WTC11 (cell line): ENCODE measurements at regions not wholly inside any gene's neighbourhood (a gene's known extent, or its start where the extent isn't known, plus 50 kb on each side); places are given as distances from the start of the nearest gene placed in this dataset.

Experiments used
- CTCF ChIP-seq: fragments of 200-600 bp; IDR thresholded peaks from 2 replicates; pipeline ENCODE4 v1.8.0; 2022; ENCODE audit warnings: antibody characterized with exemption
- NR3C1 ChIP-seq: sonication (generic); formaldehyde crosslinking; conservative IDR thresholded peaks from 2 replicates; pipeline ENCODE4 v1.8.1; 2023; ENCODE audit warnings: low read depth, mild to moderate bottlenecking, missing genetic modification reagents
- STAT6 ChIP-seq: sonication (generic); formaldehyde crosslinking; conservative IDR thresholded peaks from 2 replicates; pipeline ENCODE4 v1.8.1; 2023; ENCODE audit warnings: mild to moderate bottlenecking, low read depth, missing genetic modification reagents, moderate library complexity
- TCF7 ChIP-seq: sonication (generic); formaldehyde crosslinking; IDR thresholded peaks from 2 replicates; pipeline ENCODE4 v1.8.0; 2022; ENCODE audit warnings: mild to moderate bottlenecking, low read depth, missing genetic modification reagents, moderate library complexity
- TEAD4 ChIP-seq: sonication (generic); formaldehyde crosslinking; IDR thresholded peaks from 2 replicates; pipeline ENCODE4 v1.8.0; 2022; ENCODE audit warnings: mild to moderate bottlenecking, missing genetic modification reagents
- ZBTB43 ChIP-seq: sonication (generic); formaldehyde crosslinking; IDR thresholded peaks from 2 replicates; pipeline ENCODE4 v1.8.1; 2023; ENCODE audit warnings: mild to moderate bottlenecking, missing genetic modification reagents
- ZNF281 ChIP-seq: sonication (generic); formaldehyde crosslinking; IDR thresholded peaks from 2 replicates; pipeline ENCODE4 v1.8.0; 2023; ENCODE audit warnings: mild to moderate bottlenecking, missing genetic modification reagents

GRCh38 chr1:230493264-230493663 lies 67.1 kb upstream of the PGBD5 start:
- TF ChIP-seq ZNF281 (CRISPR knock-in tag) (no peak), TEAD4 (CRISPR knock-in tag) (no peak), CTCF (no peak), TCF7 (no peak), ZBTB43 (no peak), STAT6 (CRISPR knock-in tag) (no peak), NR3C1 (no peak)
